Fibroblast of gingiva (primary cell): ENCODE measurements at regions not wholly inside any gene's neighbourhood (a gene's known extent, or its start where the extent isn't known, plus 50 kb on each side); places are given as distances from the start of the nearest gene placed in this dataset.

Experiments used
- DNase-seq: peaks from one replicate; pipeline ENCODE4 v3.0.0-alpha.2; 2011; ENCODE audit warnings: low read depth

GRCh38 chr6:148291876-148292275 lies 50.8 kb upstream of the SASH1 start:
- DNase-seq, result no peak
